B cell (primary cell): ENCODE measurements at regions not wholly inside any gene's neighbourhood (a gene's known extent, or its start where the extent isn't known, plus 50 kb on each side); places are given as distances from the start of the nearest gene placed in this dataset.

ENCODE experiments used
- ATAC-seq: fragments of 200-7000 bp; cut with Tn5 transposase; one replicate; pipeline ENCODE4 v1.10.0; 2021; ENCODE audit warnings: low read depth, mild to moderate bottlenecking, moderate number of reproducible peaks, moderate library complexity
- CTCF ChIA-PET: fragments of 350-600 bp; sonication (Branson Sonifier 250); formaldehyde crosslinking; loops from one replicate; lab custom pipeline; 2021; ENCODE audit warnings: antibody characterized with exemption, inconsistent platforms; lab: Charles Lee
- POLR2A ChIA-PET: fragments of 350-600 bp; sonication (Branson Sonifier 250); formaldehyde crosslinking; loops from one replicate; lab custom pipeline; 2021; ENCODE audit warnings: antibody characterized with exemption; lab: Charles Lee
- DNase-seq: peaks from one replicate; pipeline ENCODE4 v3.0.0; 2013
- H2AFZ ChIP-seq: 2 replicates; pipeline ENCODE4 v1.6.1; 2012; ENCODE audit warnings: mild to moderate bottlenecking, low read depth, low read length; ENCODE audit not compliant: insufficient read depth, poor library complexity, severe bottlenecking
- H3K27ac ChIP-seq, 2 donors: 1 replicate in 1 of 2; 2 replicates in 1 of 2; pipeline ENCODE4 v1.5.1; 2012 to 2013; ENCODE audit warnings: low read length in 2 of 2, mild to moderate bottlenecking in 2 of 2, moderate library complexity in 1 of 2
- H3K27me3 ChIP-seq, 4 experiments: fragments of 200-600 bp in 1 of 4; sonication (generic) in 1 of 4; replicated peaks in 1 of 4; 1 replicate in 2 of 4; 2 replicates in 2 of 4; pipeline versions ENCODE4 v1.6.1 to v1.7.0; 2013 to 2016; ENCODE audit warnings: low read length in 3 of 4, mild to moderate bottlenecking in 2 of 4, mixed read lengths in 1 of 4, moderate library complexity in 1 of 4; ENCODE audit not compliant: insufficient read depth in 4 of 4, control insufficient read depth in 3 of 4; ENCODE audit errors: control extremely low read depth in 1 of 4
- H3K36me3 ChIP-seq, 2 experiments: replicated peaks in 1 of 2; 1 replicate in 1 of 2; 2 replicates in 1 of 2; pipeline versions ENCODE4 v1.6.1 to v1.7.1; 2013; ENCODE audit warnings: low read length in 1 of 2; ENCODE audit not compliant: insufficient read depth in 2 of 2, control insufficient read depth in 1 of 2; ENCODE audit errors: control extremely low read depth in 1 of 2, extremely low read depth in 1 of 2
- H3K4me1 ChIP-seq, 2 donors: fragments of 200-600 bp in 1 of 2; sonication (generic) in 1 of 2; 1 replicate in 1 of 2; 2 replicates in 1 of 2; pipeline versions ENCODE4 v1.5.1 to v1.6.1; 2013 to 2017; ENCODE audit warnings: low read length in 2 of 2; ENCODE audit not compliant: control insufficient read depth in 2 of 2, insufficient read depth in 2 of 2
- H3K4me2 ChIP-seq: replicated peaks from 2 replicates; pipeline ENCODE3; 2012; ENCODE audit warnings: mild to moderate bottlenecking, low read depth, low read length; ENCODE audit not compliant: poor library complexity, severe bottlenecking
- H3K4me3 ChIP-seq, 5 experiments: fragments of 200-600 bp in 1 of 5; sonication (generic) in 1 of 5; 1 replicate in 3 of 5; 2 replicates in 2 of 5; pipeline versions ENCODE4 v1.5.1 to v1.7.0; 2011 to 2016; ENCODE audit warnings: low read length in 4 of 5, mild to moderate bottlenecking in 4 of 5, low read depth in 2 of 5, control low read depth in 1 of 5, moderate library complexity in 1 of 5; ENCODE audit not compliant: insufficient read depth in 1 of 5; ENCODE audit errors: control extremely low read depth in 1 of 5, extremely low read depth in 1 of 5
- H3K79me2 ChIP-seq: fragments of 200-600 bp; sonication (generic); one replicate; pipeline ENCODE4 v1.6.0; 2016; ENCODE audit warnings: low read length; ENCODE audit not compliant: control insufficient read depth, insufficient read depth
- H3K9ac ChIP-seq: fragments of 200-600 bp; sonication (generic); 2 replicates; pipeline ENCODE4 v1.6.1; 2017; ENCODE audit warnings: mild to moderate bottlenecking, low read length, moderate library complexity
- H3K9me3 ChIP-seq, 3 donors: one replicate each; pipeline versions ENCODE4 v1.6.1 to v1.7.1; 2013; ENCODE audit warnings: low read length in 2 of 3; ENCODE audit not compliant: control insufficient read depth in 2 of 3, insufficient read depth in 1 of 3; ENCODE audit errors: control extremely low read depth in 1 of 3
- H4K20me1 ChIP-seq: 2 replicates; pipeline ENCODE4 v1.6.0; 2012; ENCODE audit warnings: mild to moderate bottlenecking, low read length; ENCODE audit not compliant: insufficient read depth, control insufficient read depth, poor library complexity, severe bottlenecking
- H3K27ac Mint-ChIP-seq: one replicate; pipeline ENCODE4 v1.8.0; 2021; ENCODE audit warnings: mixed read lengths
- H3K27me3 Mint-ChIP-seq: one replicate; pipeline ENCODE4 v1.8.0; 2021; ENCODE audit warnings: mixed read lengths
- H3K4me1 Mint-ChIP-seq: one replicate; pipeline ENCODE4 v1.8.0; 2021; ENCODE audit warnings: mixed read lengths
- H3K4me3 Mint-ChIP-seq: one replicate; pipeline ENCODE4 v1.8.0; 2021; ENCODE audit warnings: mixed read lengths
- H3K9me3 Mint-ChIP-seq: one replicate; pipeline ENCODE4 v1.8.0; 2022; ENCODE audit warnings: mixed read lengths; ENCODE audit not compliant: insufficient read depth
- EZH2 ChIP-seq: IDR thresholded peaks from 2 replicates; pipeline ENCODE4 v1.6.1; 2012; ENCODE audit warnings: borderline replicate concordance, low read depth, mild to moderate bottlenecking, moderate library complexity, low read length; ENCODE audit not compliant: insufficient read depth, poor library complexity, severe bottlenecking
- WGBS: methylation state at CpG from one replicate; pipeline ENCODE4 v1.1.5; 2013; ENCODE audit warnings: missing lambda C conversion rate; ENCODE audit not compliant: insufficient coverage; 5-methylcytosine and 5-hydroxymethylcytosine counted together
- intact Hi-C: fragments of 100-400 bp; cut with micrococcal nuclease; formaldehyde crosslinking; loops from one replicate; pipeline ENCODE4 v1.10.0; 2022
- TF ChIP-seq, protein P1 (sequence below): fragments of 200-600 bp; IDR thresholded peaks from one replicate; pipeline ENCODE4 v1.8.0; 2022; ENCODE audit warnings: antibody characterized with exemption, mild to moderate bottlenecking

DNA sequence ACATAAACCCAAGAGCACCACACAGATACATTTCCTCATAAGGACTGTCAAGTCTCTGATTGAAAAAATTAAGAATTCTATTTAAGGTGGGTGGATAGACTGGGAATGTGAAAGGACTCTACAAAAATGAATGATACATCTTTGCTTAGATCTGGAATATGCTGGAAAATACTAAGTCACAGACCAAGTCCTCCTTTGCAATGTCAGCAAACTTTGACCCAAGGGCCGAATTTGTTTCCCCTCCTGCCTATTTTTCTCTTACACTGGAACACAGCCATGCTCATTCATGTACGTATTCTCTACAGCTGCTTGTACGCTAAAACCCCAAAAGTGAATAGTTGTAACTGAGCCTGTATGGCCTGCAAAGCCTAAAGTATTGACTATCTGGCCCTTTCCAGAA, 180.7 kb downstream of the ADSS2 start:
- Histone ChIP-seq H3K79me2 (no peaks in the 10 kb centered on the region), H4K20me1 (no peaks in the 10 kb centered on the region), H3K27me3 (no peaks in the 10 kb centered on the region), H2AFZ (no peak overlapping the region), H3K27ac (no peak overlapping the region), H3K4me2 (no peak overlapping the region), H3K4me3 (no peak overlapping the region), H3K36me3 (no peaks in the 10 kb centered on the region), H3K4me1 (peaks cover 7 to 10% of the 10 kb centered on the region in 2 donors), H3K9ac (no peak overlapping the region), H3K9me3 (peaks cover 0 to 9% (median 7%) of the 10 kb centered on the region in 3 donors)
- Mint-ChIP-seq H3K27me3 (no peaks in the 10 kb centered on the region), H3K9me3 (peaks cover 4% of the 10 kb centered on the region), H3K4me1 (peaks cover 15% of the 10 kb centered on the region), H3K27ac (peak overlapping the region; percentile 60), H3K4me3 (no peak overlapping the region)
- intact Hi-C loops: loop anchor here (10.0 kb wide), 1 partner anchor 766 kb away; no protein-coding TSS in a partner anchor
- 78% methylated on average over 3 of the region's 3 CpGs for WGBS
- no peak for ATAC-seq
- CTCF ChIA-PET: interaction anchor here (1.4 to 6.2 kb wide), 6 partner anchors 9 to 928 kb away, joined by 4 to 67 read pairs (median 16); partner anchors contain the start of gene ZBTB18
- DNase-seq: no peak
- POLR2A ChIA-PET: no interaction called here
- no peak for TF ChIP-seq EZH2
- TF ChIP-seq, protein P1, sequence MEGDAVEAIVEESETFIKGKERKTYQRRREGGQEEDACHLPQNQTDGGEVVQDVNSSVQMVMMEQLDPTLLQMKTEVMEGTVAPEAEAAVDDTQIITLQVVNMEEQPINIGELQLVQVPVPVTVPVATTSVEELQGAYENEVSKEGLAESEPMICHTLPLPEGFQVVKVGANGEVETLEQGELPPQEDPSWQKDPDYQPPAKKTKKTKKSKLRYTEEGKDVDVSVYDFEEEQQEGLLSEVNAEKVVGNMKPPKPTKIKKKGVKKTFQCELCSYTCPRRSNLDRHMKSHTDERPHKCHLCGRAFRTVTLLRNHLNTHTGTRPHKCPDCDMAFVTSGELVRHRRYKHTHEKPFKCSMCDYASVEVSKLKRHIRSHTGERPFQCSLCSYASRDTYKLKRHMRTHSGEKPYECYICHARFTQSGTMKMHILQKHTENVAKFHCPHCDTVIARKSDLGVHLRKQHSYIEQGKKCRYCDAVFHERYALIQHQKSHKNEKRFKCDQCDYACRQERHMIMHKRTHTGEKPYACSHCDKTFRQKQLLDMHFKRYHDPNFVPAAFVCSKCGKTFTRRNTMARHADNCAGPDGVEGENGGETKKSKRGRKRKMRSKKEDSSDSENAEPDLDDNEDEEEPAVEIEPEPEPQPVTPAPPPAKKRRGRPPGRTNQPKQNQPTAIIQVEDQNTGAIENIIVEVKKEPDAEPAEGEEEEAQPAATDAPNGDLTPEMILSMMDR: no peak

DNA sequence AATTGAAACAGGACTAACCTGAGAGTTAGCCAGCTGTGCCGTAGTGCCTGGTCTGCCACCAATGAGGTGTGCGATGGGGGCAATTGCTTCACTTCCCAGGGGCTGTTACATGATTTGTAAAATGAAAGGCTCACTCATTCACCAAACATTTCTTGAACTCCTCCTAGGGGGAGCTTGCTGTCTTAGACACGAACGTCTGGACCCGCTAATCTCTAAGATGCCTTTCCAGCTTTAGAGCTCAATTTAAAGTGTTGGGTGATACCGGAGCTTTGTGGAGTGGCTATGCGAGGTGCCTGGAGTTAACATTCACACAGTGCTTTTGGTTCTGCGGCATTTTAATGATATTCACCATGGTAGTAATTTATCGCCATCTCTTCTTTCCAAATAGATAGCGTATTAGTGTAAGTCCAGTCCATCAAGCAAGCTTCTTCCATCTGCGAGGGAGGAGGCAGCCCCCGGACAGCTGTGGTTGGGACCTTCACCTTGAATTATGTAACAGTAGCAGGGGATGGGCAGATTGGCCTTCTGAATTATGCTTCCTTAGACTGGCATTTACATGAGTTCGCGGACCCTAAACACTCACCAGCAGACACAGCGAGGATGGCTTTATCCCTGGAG, 179.9 kb downstream of the ADSS2 start:
- Histone ChIP-seq H3K4me3 (no peak overlapping the region), H3K4me1 (peaks cover 7 to 10% of the 10 kb centered on the region in 2 donors), H3K79me2 (no peaks in the 10 kb centered on the region), H3K36me3 (no peaks in the 10 kb centered on the region), H3K9me3 (peaks cover 0 to 9% (median 7%) of the 10 kb centered on the region in 3 donors), H3K27me3 (no peaks in the 10 kb centered on the region), H2AFZ (peak overlapping the region; percentile 0), H3K9ac (no peak overlapping the region), H3K27ac (no peak overlapping the region), H3K4me2 (no peak overlapping the region), H4K20me1 (no peaks in the 10 kb centered on the region)
- no peak for TF ChIP-seq EZH2
- TF ChIP-seq, protein P1: no peak
- no peak for DNase-seq
- no peak overlapping the region for H3K4me3 Mint-ChIP-seq
- ChIA-PET POLR2A (no interaction called here), CTCF (interaction anchor here (0.6 to 6.2 kb wide), 17 partner anchors 10 to 934 kb away, joined by 3 to 67 read pairs (median 4); partner anchors contain the start of gene ZBTB18)
- ATAC-seq: no peak
- peaks cover 15% of the 10 kb centered on the region for H3K4me1 Mint-ChIP-seq
- H3K27me3 Mint-ChIP-seq: no peaks in the 10 kb centered on the region
- intact Hi-C loops: loop anchor here (2.0 to 10.0 kb wide), 3 partner anchors 197 to 767 kb away; partner anchors contain the start of gene AKT3
- 93% methylated on average over 9 of the region's 15 CpGs for WGBS
- H3K9me3 Mint-ChIP-seq: peaks cover 4% of the 10 kb centered on the region
- H3K27ac Mint-ChIP-seq: peak overlapping the region; percentile 60
